ENCODE measurements at regions not wholly inside any gene's neighbourhood (a gene's known extent, or its start where the extent isn't known, plus 50 kb on each side); places are given as distances from the start of the nearest gene placed in this dataset.

DNA sequence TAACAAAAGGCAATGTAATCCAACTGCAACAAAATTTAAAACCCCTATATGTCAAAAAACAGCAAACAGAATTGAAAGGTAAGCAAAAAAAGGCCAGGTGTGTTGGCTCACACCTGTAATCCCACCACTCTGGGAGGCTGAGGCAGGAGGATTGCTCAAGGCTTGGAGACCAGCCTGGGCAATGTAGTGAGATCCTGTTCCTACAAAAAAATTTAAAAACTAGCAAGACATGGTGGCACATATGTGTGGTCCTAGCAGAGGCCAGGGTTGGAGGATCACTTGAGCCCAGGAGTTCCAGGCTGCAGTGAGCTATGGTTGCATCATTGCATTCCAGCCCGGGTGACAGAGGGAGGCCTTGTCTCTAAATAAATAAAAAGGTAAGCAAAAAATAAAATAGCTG, 212.1 kb upstream of the KLF14 start:
- H3K27ac ChIP-seq (ENCODE audit: extremely low read depth, low read depth, low read length) = no peak overlapping the region
- no peaks in the 10 kb centered on the region for H3K9me3 ChIP-seq (ENCODE audit: control insufficient read depth, insufficient read depth, low read depth, low read length)
- H3K4me3 ChIP-seq (ENCODE audit: low read depth, low read length) = no peak overlapping the region
- no peaks in the 10 kb centered on the region for H3K36me3 ChIP-seq (ENCODE audit: control insufficient read depth in 2 of 2, insufficient read depth in 1 of 2, low read length in 2 of 2)
- TF ChIP-seq KLF16 (tag by site-specific recombination; IDR thresholded peaks at IDR 0.05) (no peak), SALL2 (tag by site-specific recombination; IDR thresholded peaks at IDR 0.05; ENCODE audit: borderline replicate concordance) (no peak), PRDM1 (tag by site-specific recombination; IDR thresholded peaks at IDR 0.05) (no peak), ZNF776 (tag by site-specific recombination; IDR thresholded peaks at IDR 0.05; ENCODE audit: borderline replicate concordance) (no peak), ZNF169 (tag by site-specific recombination; IDR thresholded peaks at IDR 0.05) (no peak), ZNF121 (tag by site-specific recombination; IDR thresholded peaks at IDR 0.05) (peak; percentile 65)
- CTCF ChIA-PET = interaction anchor here (1.7 kb wide), 1 partner anchor 36 kb away, joined by 11 read pairs; no protein-coding TSS in a partner anchor
- POLR2A ChIA-PET = no interaction called here
- 0 out of 2 replicates have a peak, but pooled peaks cover 3% of the 10 kb centered on the region for H3K4me1 ChIP-seq (ENCODE audit: control insufficient read depth, insufficient read depth, low read length)

DNA sequence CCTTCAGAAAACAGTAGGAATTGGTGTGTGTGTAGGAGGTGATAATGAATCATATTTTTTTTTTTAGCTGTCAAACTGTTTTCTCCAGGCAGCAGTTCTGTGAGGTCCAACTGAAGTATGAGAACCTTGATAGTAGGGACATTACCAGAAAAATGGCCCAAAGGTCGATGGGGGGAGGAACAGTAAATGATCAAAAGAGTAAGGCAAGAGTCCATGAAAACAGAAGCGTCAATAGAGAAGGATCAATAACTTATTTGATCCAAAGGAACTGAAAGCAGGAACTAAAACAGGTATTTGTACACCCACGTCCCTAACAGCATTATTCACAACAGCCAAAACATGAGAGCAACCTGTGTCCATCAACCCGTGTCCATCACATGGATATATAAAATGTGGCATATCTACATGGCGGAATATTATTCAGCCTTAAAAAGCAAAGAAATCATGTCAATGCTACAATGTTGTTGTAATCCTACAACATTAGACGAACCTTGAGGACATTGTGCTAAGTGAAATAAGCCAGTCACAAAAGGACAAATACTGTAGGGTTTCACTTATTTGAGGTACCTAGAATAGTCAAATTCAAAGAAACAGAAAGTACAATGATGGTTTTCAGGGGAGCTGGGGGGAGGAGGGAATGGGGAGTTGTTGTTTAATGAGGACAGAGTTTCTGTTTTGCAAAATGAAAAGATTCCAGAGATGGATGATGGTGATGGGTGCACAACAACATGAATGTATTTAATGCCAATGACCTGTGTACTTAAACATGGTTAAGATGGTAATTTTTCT, 214.0 kb upstream of the KLF14 start:
- TF ChIP-seq, protein P1, sequence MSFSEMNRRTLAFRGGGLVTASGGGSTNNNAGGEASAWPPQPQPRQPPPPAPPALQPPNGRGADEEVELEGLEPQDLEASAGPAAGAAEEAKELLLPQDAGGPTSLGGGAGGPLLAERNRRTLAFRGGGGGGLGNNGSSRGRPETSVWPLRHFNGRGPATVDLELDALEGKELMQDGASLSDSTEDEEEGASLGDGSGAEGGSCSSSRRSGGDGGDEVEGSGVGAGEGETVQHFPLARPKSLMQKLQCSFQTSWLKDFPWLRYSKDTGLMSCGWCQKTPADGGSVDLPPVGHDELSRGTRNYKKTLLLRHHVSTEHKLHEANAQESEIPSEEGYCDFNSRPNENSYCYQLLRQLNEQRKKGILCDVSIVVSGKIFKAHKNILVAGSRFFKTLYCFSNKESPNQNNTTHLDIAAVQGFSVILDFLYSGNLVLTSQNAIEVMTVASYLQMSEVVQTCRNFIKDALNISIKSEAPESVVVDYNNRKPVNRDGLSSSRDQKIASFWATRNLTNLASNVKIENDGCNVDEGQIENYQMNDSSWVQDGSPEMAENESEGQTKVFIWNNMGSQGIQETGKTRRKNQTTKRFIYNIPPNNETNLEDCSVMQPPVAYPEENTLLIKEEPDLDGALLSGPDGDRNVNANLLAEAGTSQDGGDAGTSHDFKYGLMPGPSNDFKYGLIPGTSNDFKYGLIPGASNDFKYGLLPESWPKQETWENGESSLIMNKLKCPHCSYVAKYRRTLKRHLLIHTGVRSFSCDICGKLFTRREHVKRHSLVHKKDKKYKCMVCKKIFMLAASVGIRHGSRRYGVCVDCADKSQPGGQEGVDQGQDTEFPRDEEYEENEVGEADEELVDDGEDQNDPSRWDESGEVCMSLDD (tag by site-specific recombination; IDR thresholded peaks at IDR 0.05) = no peak
- TF ChIP-seq ZNF146 (tag by site-specific recombination; IDR thresholded peaks at IDR 0.05) = 0 out of 2 replicates have a peak, but pooled peaks have one; percentile 34
- TF ChIP-seq, protein P2, sequence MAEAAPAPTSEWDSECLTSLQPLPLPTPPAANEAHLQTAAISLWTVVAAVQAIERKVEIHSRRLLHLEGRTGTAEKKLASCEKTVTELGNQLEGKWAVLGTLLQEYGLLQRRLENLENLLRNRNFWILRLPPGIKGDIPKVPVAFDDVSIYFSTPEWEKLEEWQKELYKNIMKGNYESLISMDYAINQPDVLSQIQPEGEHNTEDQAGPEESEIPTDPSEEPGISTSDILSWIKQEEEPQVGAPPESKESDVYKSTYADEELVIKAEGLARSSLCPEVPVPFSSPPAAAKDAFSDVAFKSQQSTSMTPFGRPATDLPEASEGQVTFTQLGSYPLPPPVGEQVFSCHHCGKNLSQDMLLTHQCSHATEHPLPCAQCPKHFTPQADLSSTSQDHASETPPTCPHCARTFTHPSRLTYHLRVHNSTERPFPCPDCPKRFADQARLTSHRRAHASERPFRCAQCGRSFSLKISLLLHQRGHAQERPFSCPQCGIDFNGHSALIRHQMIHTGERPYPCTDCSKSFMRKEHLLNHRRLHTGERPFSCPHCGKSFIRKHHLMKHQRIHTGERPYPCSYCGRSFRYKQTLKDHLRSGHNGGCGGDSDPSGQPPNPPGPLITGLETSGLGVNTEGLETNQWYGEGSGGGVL (tag by site-specific recombination; IDR thresholded peaks at IDR 0.05) = no peak
- TF ChIP-seq, protein P3, sequence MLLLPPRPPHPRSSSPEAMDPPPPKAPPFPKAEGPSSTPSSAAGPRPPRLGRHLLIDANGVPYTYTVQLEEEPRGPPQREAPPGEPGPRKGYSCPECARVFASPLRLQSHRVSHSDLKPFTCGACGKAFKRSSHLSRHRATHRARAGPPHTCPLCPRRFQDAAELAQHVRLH (tag by site-specific recombination; IDR thresholded peaks at IDR 0.05) = no peak
- Histone ChIP-seq H3K36me3 (ENCODE audit: control insufficient read depth in 2 of 2, insufficient read depth in 1 of 2, low read length in 2 of 2) (no peaks in the 10 kb centered on the region), H3K9me3 (ENCODE audit: control insufficient read depth, insufficient read depth, low read depth, low read length) (no peaks in the 10 kb centered on the region), H3K4me3 (ENCODE audit: low read depth, low read length) (no peak overlapping the region), H3K27ac (ENCODE audit: extremely low read depth, low read depth, low read length) (no peak overlapping the region), H3K4me1 (ENCODE audit: control insufficient read depth, insufficient read depth, low read length) (no peaks in the 10 kb centered on the region)
- POLR2A ChIA-PET = no interaction called here
- CTCF ChIA-PET = interaction anchor here (1.0 kb wide), 1 partner anchor 12 kb away, joined by 4 read pairs; no protein-coding TSS in a partner anchor

DNA sequence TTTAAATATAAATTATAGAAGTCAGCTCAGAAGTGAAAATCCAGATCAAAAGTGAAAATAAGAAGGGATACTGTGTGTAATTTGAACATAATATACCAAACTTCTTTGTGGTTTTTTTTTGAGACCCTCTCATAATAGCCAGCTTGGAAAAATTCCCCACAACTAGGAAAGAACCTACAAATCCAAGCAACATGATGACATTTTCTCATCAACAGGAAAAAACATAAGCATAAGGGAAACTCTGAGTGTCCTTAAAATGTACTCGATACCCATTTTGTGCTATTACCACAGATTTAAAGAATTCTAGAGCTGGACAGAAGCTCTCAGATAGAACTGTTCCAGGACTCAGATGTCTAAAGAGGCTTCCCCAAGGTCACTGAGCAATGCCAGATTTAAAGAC, 214.8 kb upstream of the KLF14 start:
- Histone ChIP-seq H3K9me3 (ENCODE audit: control insufficient read depth, insufficient read depth, low read depth, low read length) (no peaks in the 10 kb centered on the region), H3K27ac (ENCODE audit: extremely low read depth, low read depth, low read length) (no peak overlapping the region), H3K4me1 (ENCODE audit: control insufficient read depth, insufficient read depth, low read length) (0 out of 2 replicates have a peak, but pooled peaks cover 2% of the 10 kb centered on the region), H3K36me3 (ENCODE audit: control insufficient read depth in 2 of 2, insufficient read depth in 1 of 2, low read length in 2 of 2) (no peaks in the 10 kb centered on the region), H3K4me3 (ENCODE audit: low read depth, low read length) (no peak overlapping the region)
- ChIA-PET POLR2A (no interaction called here), CTCF (interaction anchor here (0.7 to 1.0 kb wide), 2 partner anchors 11 to 600 kb away, joined by 3 to 4 read pairs; no protein-coding TSS in a partner anchor)
- no peak for TF ChIP-seq ZNF223 (tag by site-specific recombination; IDR thresholded peaks at IDR 0.05)
- TF ChIP-seq ZFP41 (tag by site-specific recombination; IDR thresholded peaks at IDR 0.05; ENCODE audit: borderline replicate concordance) = no peak
- no peak for TF ChIP-seq GLIS1 (tag by site-specific recombination; IDR thresholded peaks at IDR 0.05)
- no peak for TF ChIP-seq ZNF600 (tag by site-specific recombination; IDR thresholded peaks at IDR 0.05)
- no peak for TF ChIP-seq ZNF23 (tag by site-specific recombination; IDR thresholded peaks at IDR 0.05; ENCODE audit: borderline replicate concordance)
- TF ChIP-seq ZNF266 (tag by site-specific recombination; IDR thresholded peaks at IDR 0.05; ENCODE audit: low read depth) = no peak
- no peak for TF ChIP-seq ZNF311 (tag by site-specific recombination; IDR thresholded peaks at IDR 0.05; ENCODE audit: borderline replicate concordance)
- TF ChIP-seq HOXD13 (CRISPR knock-in tag; IDR thresholded peaks at IDR 0.05; ENCODE audit: borderline replicate concordance) = no peak
- TF ChIP-seq, protein P3 (tag by site-specific recombination; IDR thresholded peaks at IDR 0.05) = no peak
- no peak for TF ChIP-seq ZNF335 (tag by site-specific recombination; conservative IDR thresholded peaks at IDR 0.05)
- TF ChIP-seq, protein P4, sequence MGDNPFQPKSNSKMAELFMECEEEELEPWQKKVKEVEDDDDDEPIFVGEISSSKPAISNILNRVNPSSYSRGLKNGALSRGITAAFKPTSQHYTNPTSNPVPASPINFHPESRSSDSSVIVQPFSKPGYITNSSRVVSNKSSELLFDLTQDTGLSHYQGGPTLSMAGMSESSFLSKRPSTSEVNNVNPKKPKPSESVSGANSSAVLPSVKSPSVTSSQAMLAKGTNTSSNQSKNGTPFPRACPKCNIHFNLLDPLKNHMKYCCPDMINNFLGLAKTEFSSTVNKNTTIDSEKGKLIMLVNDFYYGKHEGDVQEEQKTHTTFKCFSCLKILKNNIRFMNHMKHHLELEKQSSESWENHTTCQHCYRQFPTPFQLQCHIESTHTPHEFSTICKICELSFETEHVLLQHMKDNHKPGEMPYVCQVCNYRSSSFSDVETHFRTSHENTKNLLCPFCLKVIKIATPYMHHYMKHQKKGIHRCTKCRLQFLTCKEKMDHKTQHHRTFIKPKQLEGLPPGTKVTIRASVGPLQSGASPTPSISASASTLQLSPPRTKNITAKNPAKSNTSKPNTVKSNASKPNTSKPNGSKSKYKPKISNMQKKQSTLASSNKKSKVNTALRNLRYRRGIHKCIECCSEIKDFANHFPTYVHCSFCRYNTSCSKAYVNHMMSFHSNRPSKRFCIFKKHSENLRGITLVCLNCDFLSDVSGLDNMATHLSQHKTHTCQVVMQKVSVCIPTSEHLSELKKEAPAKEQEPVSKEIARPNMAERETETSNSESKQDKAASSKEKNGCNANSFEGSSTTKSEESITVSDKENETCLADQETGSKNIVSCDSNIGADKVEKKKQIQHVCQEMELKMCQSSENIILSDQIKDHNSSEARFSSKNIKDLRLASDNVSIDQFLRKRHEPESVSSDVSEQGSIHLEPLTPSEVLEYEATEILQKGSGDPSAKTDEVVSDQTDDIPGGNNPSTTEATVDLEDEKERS (tag by site-specific recombination; IDR thresholded peaks at IDR 0.05) = no peak
- no peak for TF ChIP-seq ZSCAN23 (tag by site-specific recombination; IDR thresholded peaks at IDR 0.05)

Data from HEK293 (cell line).